H9 (cell line): ENCODE measurements at regions not wholly inside any gene's neighbourhood (a gene's known extent, or its start where the extent isn't known, plus 50 kb on each side); places are given as distances from the start of the nearest gene placed in this dataset.

Source experiments
- DNase-seq: peaks from one replicate; pipeline ENCODE4 v3.0.0-alpha.2; 2017
- H2AFZ ChIP-seq: one replicate; pipeline ENCODE4 v1.6.1; 2013; ENCODE audit warnings: mild to moderate bottlenecking, low read length, control low read depth, moderate library complexity
- H2AK5ac ChIP-seq: 2 replicates; pipeline ENCODE4 v1.6.1; 2013; ENCODE audit warnings: low read length, control low read depth, mixed read lengths; ENCODE audit not compliant: insufficient read length
- H2BK120ac ChIP-seq: one replicate; pipeline ENCODE4 v1.6.1; 2013; ENCODE audit warnings: low read depth, mild to moderate bottlenecking, low read length, control low read depth, inconsistent platforms; ENCODE audit not compliant: poor library complexity, severe bottlenecking
- H2BK12ac ChIP-seq: 2 replicates; pipeline ENCODE4 v1.6.1; 2013; ENCODE audit warnings: low read length, control low read depth, mixed read lengths, low read depth; ENCODE audit not compliant: insufficient read length
- H2BK15ac ChIP-seq: 2 replicates; pipeline ENCODE4 v1.6.1; 2013; ENCODE audit warnings: low read depth, low read length, control low read depth
- H2BK20ac ChIP-seq: one replicate; pipeline ENCODE4 v1.6.1; 2013; ENCODE audit warnings: low read depth, mild to moderate bottlenecking, low read length, control low read depth, inconsistent platforms; ENCODE audit not compliant: poor library complexity, severe bottlenecking
- H2BK5ac ChIP-seq: 2 replicates; pipeline ENCODE4 v1.6.1; 2013; ENCODE audit warnings: low read length, control low read depth, mixed read lengths; ENCODE audit not compliant: insufficient read length
- H3K14ac ChIP-seq: 2 replicates; pipeline ENCODE4 v1.6.1; 2013; ENCODE audit warnings: low read length, control low read depth; ENCODE audit not compliant: insufficient read depth
- H3K18ac ChIP-seq: 2 replicates; pipeline ENCODE4 v1.6.1; 2013; ENCODE audit warnings: low read depth, mild to moderate bottlenecking, mixed read lengths, low read length, control low read depth; ENCODE audit not compliant: insufficient read length
- H3K23ac ChIP-seq: 2 replicates; pipeline ENCODE4 v1.6.1; 2013; ENCODE audit warnings: low read length, control low read depth, mixed read lengths, low read depth; ENCODE audit not compliant: insufficient read length
- H3K23me2 ChIP-seq: 2 replicates; pipeline ENCODE4 v1.6.1; 2013; ENCODE audit warnings: low read depth, mild to moderate bottlenecking, mixed read lengths, low read length, control low read depth; ENCODE audit not compliant: insufficient read length, poor library complexity, severe bottlenecking
- H3K27ac ChIP-seq: 2 replicates; pipeline ENCODE4 v1.5.1; 2013; ENCODE audit warnings: low read length, control low read depth, mixed read lengths, low read depth; ENCODE audit not compliant: insufficient read length
- H3K27me3 ChIP-seq: 2 replicates; pipeline ENCODE4 v1.6.1; 2013; ENCODE audit warnings: low read length, control low read depth, inconsistent platforms; ENCODE audit not compliant: insufficient read depth
- H3K4ac ChIP-seq: 2 replicates; pipeline ENCODE4 v1.6.1; 2013; ENCODE audit warnings: low read depth, mild to moderate bottlenecking, control low read depth, inconsistent platforms, low read length, moderate library complexity
- H3K4me1 ChIP-seq: 2 replicates; pipeline ENCODE4 v1.6.1; 2013; ENCODE audit warnings: low read length, control low read depth, inconsistent platforms; ENCODE audit not compliant: insufficient read depth
- H3K4me2 ChIP-seq: 2 replicates; pipeline ENCODE4 v1.6.1; 2013; ENCODE audit warnings: low read length, control low read depth, mixed read lengths; ENCODE audit not compliant: insufficient read length, insufficient read depth
- H3K56ac ChIP-seq: 2 replicates; pipeline ENCODE4 v1.6.1; 2013; ENCODE audit warnings: low read depth, mild to moderate bottlenecking, mixed read lengths, low read length, control low read depth; ENCODE audit not compliant: insufficient read length
- H3K79me1 ChIP-seq: 2 replicates; pipeline ENCODE4 v1.6.1; 2013; ENCODE audit warnings: low read depth, mild to moderate bottlenecking, moderate library complexity, low read length, control low read depth, inconsistent platforms; ENCODE audit not compliant: insufficient read depth, poor library complexity, severe bottlenecking
- H3K79me2 ChIP-seq: 2 replicates; pipeline ENCODE4 v1.6.1; 2013; ENCODE audit warnings: low read length, control low read depth, inconsistent platforms; ENCODE audit not compliant: insufficient read depth
- H3K9ac ChIP-seq: 2 replicates; pipeline ENCODE4 v1.6.1; 2013; ENCODE audit warnings: low read length, control low read depth, mixed read lengths; ENCODE audit not compliant: insufficient read length; ENCODE audit errors: extremely low read depth
- H3K9me3 ChIP-seq: one replicate; pipeline ENCODE4 v1.6.1; 2013; ENCODE audit warnings: low read depth, low read length, inconsistent platforms; ENCODE audit not compliant: control insufficient read depth
- H3T11ph ChIP-seq: one replicate; pipeline ENCODE4 v1.6.1; 2013; ENCODE audit warnings: mild to moderate bottlenecking, low read length, control low read depth, inconsistent platforms
- H4K20me1 ChIP-seq: one replicate; pipeline ENCODE4 v1.6.1; 2013; ENCODE audit not compliant: control insufficient read depth, insufficient read length, insufficient read depth
- H4K5ac ChIP-seq: 2 replicates; pipeline ENCODE4 v1.6.1; 2013; ENCODE audit warnings: low read depth, mild to moderate bottlenecking, mixed read lengths, low read length, control low read depth; ENCODE audit not compliant: insufficient read length
- H4K8ac ChIP-seq: replicated peaks from 2 replicates; pipeline ENCODE4 v1.6.1; 2013; ENCODE audit warnings: low read length, control low read depth, mixed read lengths, low read depth; ENCODE audit not compliant: insufficient read length
- H4K91ac ChIP-seq: 2 replicates; pipeline ENCODE4 v1.6.1; 2013; ENCODE audit warnings: low read depth, mild to moderate bottlenecking, moderate library complexity, mixed read lengths, low read length, control low read depth; ENCODE audit not compliant: insufficient read length
- H3K27ac Mint-ChIP-seq, 3 experiments: 2 replicates in 2 of 3; 3 replicates in 1 of 3; pipeline ENCODE4 v1.8.0; 2020 to 2021; ENCODE audit warnings: mixed read lengths in 3 of 3, mild to moderate bottlenecking in 1 of 3, moderate library complexity in 1 of 3
- H3K27me3 Mint-ChIP-seq: 2 replicates; pipeline ENCODE4 v1.8.0; 2021; ENCODE audit warnings: low read depth, mild to moderate bottlenecking, moderate library complexity, mixed read lengths
- H3K36me3 Mint-ChIP-seq, 3 experiments: 2 replicates in 2 of 3; 3 replicates in 1 of 3; pipeline ENCODE4 v1.8.0; 2020 to 2021; ENCODE audit warnings: low read depth in 3 of 3, mixed read lengths in 3 of 3; ENCODE audit not compliant: insufficient read depth in 1 of 3
- H3K4me1 Mint-ChIP-seq, 2 experiments: 2 replicates each; pipeline ENCODE4 v1.8.0; 2020; ENCODE audit warnings: mixed read lengths in 2 of 2
- H3K4me3 Mint-ChIP-seq, 2 experiments: 2 replicates in 1 of 2; 3 replicates in 1 of 2; pipeline ENCODE4 v1.8.0; 2020 to 2021; ENCODE audit warnings: mild to moderate bottlenecking in 2 of 2, mixed read lengths in 2 of 2, moderate library complexity in 1 of 2
- H3K9me3 Mint-ChIP-seq, 2 experiments: 2 replicates in 1 of 2; 3 replicates in 1 of 2; pipeline ENCODE4 v1.8.0; 2020; ENCODE audit warnings: mild to moderate bottlenecking in 2 of 2, mixed read lengths in 2 of 2, moderate library complexity in 1 of 2
- WGBS: extraction: QIAGEN DNeasy Blood & Tissue Kit; methylation state at CpG from one replicate; pipeline ENCODE4 v1.1.7; 2013; ENCODE audit warnings: missing lambda C conversion rate, low lambda C conversion rate, mixed read lengths; ENCODE audit not compliant: insufficient read length; ENCODE audit errors: extremely low coverage; 5-methylcytosine and 5-hydroxymethylcytosine counted together
- TF ChIP-seq, protein P1 (sequence below): fragments of 200-600 bp; sonication (generic); conservative IDR thresholded peaks from 3 replicates; pipeline ENCODE4 v1.8.0; 2021; ENCODE audit warnings: antibody characterized with exemption, mild to moderate bottlenecking

DNA sequence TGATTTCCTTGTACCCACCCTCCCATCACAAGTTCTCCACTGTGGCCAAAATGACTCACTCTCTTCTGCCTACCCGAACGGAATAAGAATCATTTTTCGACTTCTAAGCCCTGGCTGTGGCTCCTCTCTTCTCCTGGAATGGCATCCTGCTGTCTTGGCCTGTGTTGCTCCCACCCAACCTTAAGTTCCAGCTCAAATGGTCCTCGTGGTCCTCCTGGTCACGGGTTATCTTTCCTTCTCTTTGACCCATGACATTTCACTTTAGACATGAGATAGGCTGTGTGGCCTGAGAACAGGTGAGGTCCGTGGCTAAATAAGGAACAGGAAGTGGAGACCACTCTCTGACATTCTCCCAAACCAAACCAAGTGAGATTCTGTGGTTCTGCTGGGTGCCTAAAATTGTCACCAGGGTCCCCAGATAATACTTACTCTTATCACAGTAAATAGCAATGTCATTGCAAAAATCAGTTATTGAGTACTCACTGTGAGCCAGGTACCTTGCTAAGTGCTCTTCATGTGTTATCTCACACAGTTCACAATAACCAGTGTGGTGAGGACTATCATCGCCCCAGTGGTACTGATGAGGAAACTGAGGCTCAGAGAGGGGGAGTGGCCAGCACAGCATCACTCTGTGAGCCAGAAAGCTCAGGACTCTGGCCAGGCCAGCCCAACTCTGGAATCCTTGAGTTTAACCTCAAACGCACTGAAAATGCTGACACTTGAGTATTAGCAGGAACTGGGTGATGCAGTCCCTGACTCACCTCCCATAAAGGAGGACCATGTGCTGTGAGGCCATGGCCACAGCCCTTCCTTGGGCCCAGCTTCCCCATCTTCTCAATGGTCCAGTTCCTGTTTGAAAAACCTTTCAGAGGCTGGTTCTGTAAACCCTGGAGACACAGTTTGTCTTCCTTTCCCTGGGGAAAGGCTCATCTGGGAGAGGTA, 74.8 kb upstream of the SIRPA start:
- H2BK15ac ChIP-seq: no peak overlapping the region
- TF ChIP-seq, protein P1, sequence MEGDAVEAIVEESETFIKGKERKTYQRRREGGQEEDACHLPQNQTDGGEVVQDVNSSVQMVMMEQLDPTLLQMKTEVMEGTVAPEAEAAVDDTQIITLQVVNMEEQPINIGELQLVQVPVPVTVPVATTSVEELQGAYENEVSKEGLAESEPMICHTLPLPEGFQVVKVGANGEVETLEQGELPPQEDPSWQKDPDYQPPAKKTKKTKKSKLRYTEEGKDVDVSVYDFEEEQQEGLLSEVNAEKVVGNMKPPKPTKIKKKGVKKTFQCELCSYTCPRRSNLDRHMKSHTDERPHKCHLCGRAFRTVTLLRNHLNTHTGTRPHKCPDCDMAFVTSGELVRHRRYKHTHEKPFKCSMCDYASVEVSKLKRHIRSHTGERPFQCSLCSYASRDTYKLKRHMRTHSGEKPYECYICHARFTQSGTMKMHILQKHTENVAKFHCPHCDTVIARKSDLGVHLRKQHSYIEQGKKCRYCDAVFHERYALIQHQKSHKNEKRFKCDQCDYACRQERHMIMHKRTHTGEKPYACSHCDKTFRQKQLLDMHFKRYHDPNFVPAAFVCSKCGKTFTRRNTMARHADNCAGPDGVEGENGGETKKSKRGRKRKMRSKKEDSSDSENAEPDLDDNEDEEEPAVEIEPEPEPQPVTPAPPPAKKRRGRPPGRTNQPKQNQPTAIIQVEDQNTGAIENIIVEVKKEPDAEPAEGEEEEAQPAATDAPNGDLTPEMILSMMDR: no peak
- no peak overlapping the region for H3K14ac ChIP-seq
- no peak overlapping the region for H2BK5ac ChIP-seq
- H3K27me3 Mint-ChIP-seq: peaks cover 15% of the 10 kb centered on the region
- H3K27ac Mint-ChIP-seq: peak overlapping the region in 2 of 3 experiments; percentile 58 to 91; a peak in 2 of 7 replicates
- H3K23me2 ChIP-seq: no peaks in the 10 kb centered on the region
- H3K18ac ChIP-seq: no peak overlapping the region
- H2AK5ac ChIP-seq: no peak overlapping the region
- no peak overlapping the region for H3K4me2 ChIP-seq
- H3K27me3 ChIP-seq: no peaks in the 10 kb centered on the region; the same call in 1 of the 2 replicates
- no peak overlapping the region for H3K27ac ChIP-seq
- peaks cover 54 to 64% of the 10 kb centered on the region in 2 experiments for H3K4me1 Mint-ChIP-seq
- H3T11ph ChIP-seq: no peak overlapping the region
- H3K23ac ChIP-seq: no peak overlapping the region
- H2BK20ac ChIP-seq: no peak overlapping the region
- peaks cover 0 to 3% of the 10 kb centered on the region in 2 experiments; a peak in 1 of 5 replicates for H3K9me3 Mint-ChIP-seq
- no peak overlapping the region for H3K4me3 Mint-ChIP-seq
- no peak overlapping the region for H3K9ac ChIP-seq
- H4K20me1 ChIP-seq: no peaks in the 10 kb centered on the region
- H2BK120ac ChIP-seq: no peak overlapping the region
- H3K36me3 Mint-ChIP-seq: no peaks in the 10 kb centered on the region; a peak in 2 of 7 replicates
- DNase-seq: no peak
- H3K79me1 ChIP-seq: no peaks in the 10 kb centered on the region
- H3K4ac ChIP-seq: no peak overlapping the region
- H2AFZ ChIP-seq: no peak overlapping the region
- no peak overlapping the region for H4K91ac ChIP-seq
- no peak overlapping the region for H3K56ac ChIP-seq
- no peak overlapping the region for H2BK12ac ChIP-seq
- peaks cover 9% of the 10 kb centered on the region; the same call in 1 of the 2 replicates for H3K4me1 ChIP-seq
- no peaks in the 10 kb centered on the region for H3K9me3 ChIP-seq
- WGBS: no CpG with 5 or more reads among the region's 8 CpGs
- no peaks in the 10 kb centered on the region for H3K79me2 ChIP-seq
- H4K5ac ChIP-seq: no peak overlapping the region
- H4K8ac ChIP-seq: no peak overlapping the region
